WTC11 (cell line): ENCODE measurements at regions not wholly inside any gene's neighbourhood (a gene's known extent, or its start where the extent isn't known, plus 50 kb on each side); places are given as distances from the start of the nearest gene placed in this dataset.

ENCODE experiments used
- ATAC-seq: fragments of 200-7000 bp; cut with Tn5 transposase; 2 replicates; pipeline ENCODE4 v1.10.0; 2021; ENCODE audit warnings: mild to moderate bottlenecking, moderate library complexity
- CTCF ChIA-PET: fragments of 300-600 bp; sonication (Branson Sonifier 250); formaldehyde crosslinking; loops from one replicate; lab custom pipeline; 2021; ENCODE audit warnings: antibody characterized with exemption; lab: Charles Lee
- POLR2A ChIA-PET: fragments of 350-600 bp; sonication (Branson Sonifier 250); formaldehyde crosslinking; loops from one replicate; lab custom pipeline; 2021; ENCODE audit warnings: antibody characterized with exemption; lab: Charles Lee
- DNase-seq: peaks from one replicate; pipeline ENCODE4 v3.0.0; 2021; ENCODE audit warnings: low spot score
- H3K27ac Mint-ChIP-seq: 2 replicates; pipeline ENCODE4 v1.8.0; 2021; ENCODE audit warnings: mixed read lengths
- H3K27me3 Mint-ChIP-seq: 2 replicates; pipeline ENCODE4 v1.8.0; 2021; ENCODE audit warnings: low read depth, mild to moderate bottlenecking, moderate library complexity, mixed read lengths
- H3K36me3 Mint-ChIP-seq: 2 replicates; pipeline ENCODE4 v1.8.0; 2021; ENCODE audit warnings: mixed read lengths
- H3K4me1 Mint-ChIP-seq: 2 replicates; pipeline ENCODE4 v1.8.0; 2022; ENCODE audit warnings: mixed read lengths
- H3K4me3 Mint-ChIP-seq: 2 replicates; pipeline ENCODE4 v1.8.0; 2021; ENCODE audit warnings: mild to moderate bottlenecking, moderate library complexity, mixed read lengths
- H3K9me3 Mint-ChIP-seq: 2 replicates; pipeline ENCODE4 v1.8.0; 2021; ENCODE audit warnings: mixed read lengths
- E2F1 ChIP-seq: sonication (generic); formaldehyde crosslinking; IDR thresholded peaks from 2 replicates; pipeline ENCODE4 v1.8.0; 2022; ENCODE audit warnings: mild to moderate bottlenecking, missing genetic modification reagents
- E2F4 ChIP-seq: sonication (generic); formaldehyde crosslinking; IDR thresholded peaks from 2 replicates; pipeline ENCODE4 v1.8.1; 2022; ENCODE audit warnings: low read depth, mild to moderate bottlenecking, moderate library complexity, missing genetic modification reagents, borderline replicate concordance
- ERG ChIP-seq: fragments of 250-450 bp; sonication (Bioruptor Pico); IDR thresholded peaks from 2 replicates; pipeline ENCODE4 v1.8.0; 2021; ENCODE audit warnings: mild to moderate bottlenecking
- ESRRA ChIP-seq: sonication (generic); formaldehyde crosslinking; IDR thresholded peaks from 2 replicates; pipeline ENCODE4 v1.8.1; 2022; ENCODE audit warnings: mild to moderate bottlenecking, missing genetic modification reagents, borderline replicate concordance
- FOXP4 ChIP-seq: sonication (generic); formaldehyde crosslinking; IDR thresholded peaks from 2 replicates; pipeline ENCODE4 v1.8.0; 2022; ENCODE audit warnings: mild to moderate bottlenecking, missing genetic modification reagents
- IRF1 ChIP-seq: sonication (generic); formaldehyde crosslinking; IDR thresholded peaks from 2 replicates; pipeline ENCODE4 v1.8.0; 2023; ENCODE audit warnings: missing genetic modification reagents
- JAZF1 ChIP-seq: fragments of 250-450 bp; sonication (Bioruptor Pico); IDR thresholded peaks from 2 replicates; pipeline ENCODE4 v1.9.0; 2021; ENCODE audit warnings: moderate library complexity, mild to moderate bottlenecking, inconsistent platforms
- JUN ChIP-seq: sonication (generic); formaldehyde crosslinking; IDR thresholded peaks from 2 replicates; pipeline ENCODE4 v1.8.0; 2023; ENCODE audit warnings: mild to moderate bottlenecking, missing genetic modification reagents
- MAX ChIP-seq: sonication (generic); formaldehyde crosslinking; IDR thresholded peaks from 2 replicates; pipeline ENCODE4 v1.8.0; 2022; ENCODE audit warnings: mild to moderate bottlenecking, missing genetic modification reagents
- MXD4 ChIP-seq: fragments of 250-450 bp; sonication (Bioruptor Pico); IDR thresholded peaks from 2 replicates; pipeline ENCODE4 v1.8.0; 2021; ENCODE audit warnings: mild to moderate bottlenecking, moderate library complexity, borderline replicate concordance
- NFE2L1 ChIP-seq: sonication (generic); formaldehyde crosslinking; IDR thresholded peaks from 2 replicates; pipeline ENCODE4 v1.8.1; 2023; ENCODE audit warnings: missing genetic modification reagents
- RORB ChIP-seq: fragments of 250-450 bp; sonication (Bioruptor Pico); IDR thresholded peaks from 2 replicates; pipeline ENCODE4 v1.9.0; 2021; ENCODE audit warnings: mild to moderate bottlenecking
- USF2 ChIP-seq: sonication (generic); formaldehyde crosslinking; IDR thresholded peaks from 2 replicates; pipeline ENCODE4 v1.8.1; 2023; ENCODE audit warnings: mild to moderate bottlenecking, missing genetic modification reagents, moderate library complexity
- ZBTB21 ChIP-seq: sonication (generic); formaldehyde crosslinking; IDR thresholded peaks from 2 replicates; pipeline ENCODE4 v1.8.1; 2023; ENCODE audit warnings: mild to moderate bottlenecking, missing genetic modification reagents, borderline replicate concordance
- ZNF232 ChIP-seq: sonication (generic); formaldehyde crosslinking; IDR thresholded peaks from 2 replicates; pipeline ENCODE4 v1.8.0; 2022; ENCODE audit warnings: mild to moderate bottlenecking, missing genetic modification reagents

- no peak for TF ChIP-seq NFE2L1
- no peak for TF ChIP-seq USF2 (CRISPR knock-in tag)
- no peak for TF ChIP-seq ERG (CRISPR knock-in tag)
- ATAC-seq: no peak
- Mint-ChIP-seq H3K36me3 (peaks cover 22% of the 10 kb centered on the region), H3K4me3 (no peak overlapping the region), H3K9me3 (peaks cover 21% of the 10 kb centered on the region), H3K4me1 (peaks cover 49% of the 10 kb centered on the region), H3K27me3 (no peaks in the 10 kb centered on the region), H3K27ac (peak overlapping the region; percentile 79)
- no peak for DNase-seq
- CTCF ChIA-PET: no interaction called here
- POLR2A ChIA-PET: interaction anchor here (0.6 kb wide), 1 partner anchor 24 kb away, joined by 5 read pairs; no protein-coding TSS in a partner anchor
These were observed 79.5 kb upstream of the SVIL start for GRCh38 chr10:29714096-29714874.

GRCh38 chr10:29713450-29713849 is 78.7 kb upstream of the SVIL start:
- CTCF ChIA-PET: no interaction called here
- no peak for DNase-seq
- H3K27me3 Mint-ChIP-seq: no peaks in the 10 kb centered on the region
- H3K4me1 Mint-ChIP-seq: peaks cover 54% of the 10 kb centered on the region
- H3K36me3 Mint-ChIP-seq: peaks cover 14% of the 10 kb centered on the region
- no peak overlapping the region for H3K4me3 Mint-ChIP-seq
- H3K27ac Mint-ChIP-seq: no peak overlapping the region
- H3K9me3 Mint-ChIP-seq: peaks cover 15% of the 10 kb centered on the region
- no peak for TF ChIP-seq E2F4 (CRISPR knock-in tag)
- TF ChIP-seq RORB (CRISPR knock-in tag): no peak
- TF ChIP-seq ESRRA (CRISPR knock-in tag): no peak
- TF ChIP-seq JAZF1 (CRISPR knock-in tag): no peak
- TF ChIP-seq IRF1 (CRISPR knock-in tag): no peak
- TF ChIP-seq USF2 (CRISPR knock-in tag): no peak
- TF ChIP-seq FOXP4 (CRISPR knock-in tag): no peak
- TF ChIP-seq MXD4 (CRISPR knock-in tag): no peak
- TF ChIP-seq E2F1 (CRISPR knock-in tag): no peak
- no peak for TF ChIP-seq ZBTB21 (CRISPR knock-in tag)
- no peak for TF ChIP-seq MAX
- TF ChIP-seq JUN: no peak
- no peak for TF ChIP-seq ZNF232
- TF ChIP-seq, all 79 proteins: peak for 0
- ATAC-seq: no peak
- POLR2A ChIA-PET: no interaction called here
